SK-N-MC (cell line): ENCODE measurements at regions not wholly inside any gene's neighbourhood (a gene's known extent, or its start where the extent isn't known, plus 50 kb on each side); places are given as distances from the start of the nearest gene placed in this dataset.

Experiments
- EZH2 ChIP-seq: fragments of 200-600 bp; sonication (generic); IDR thresholded peaks from one replicate; pipeline ENCODE4 v1.6.1; 2017; ENCODE audit warnings: antibody characterized with exemption
- FOXP2 ChIP-seq: optimal IDR thresholded peaks from 2 replicates; pipeline ENCODE3; 2011; ENCODE audit warnings: mild to moderate bottlenecking, moderate library complexity; ENCODE audit not compliant: insufficient read depth; ENCODE audit errors: extremely low read length, control extremely low read depth
- POLR2AphosphoS5 ChIP-seq: IDR thresholded peaks from 2 replicates; pipeline ENCODE4 v1.6.1; 2012; ENCODE audit warnings: mild to moderate bottlenecking, low read depth, low read length, borderline replicate concordance

DNA sequence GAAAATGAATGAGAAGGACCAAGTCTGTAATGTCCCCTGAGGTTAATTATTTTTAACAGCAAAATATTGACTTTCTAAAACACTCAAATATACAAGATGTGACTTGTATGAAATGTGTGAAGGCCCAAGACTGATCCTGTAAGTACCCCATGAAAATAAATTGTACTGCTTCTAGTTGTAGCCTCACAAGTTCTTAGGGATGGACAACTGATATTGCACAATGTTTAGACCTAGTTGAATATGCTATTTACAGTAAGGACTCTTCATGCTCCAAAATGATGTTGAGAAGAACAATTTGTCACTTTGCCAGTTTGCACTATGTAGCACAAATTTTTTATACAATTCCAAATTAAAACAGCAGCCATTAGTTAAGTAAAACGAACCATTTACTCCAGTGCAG, 139.7 kb upstream of the GDNF start:
- TF ChIP-seq EZH2 (no peak), POLR2AphosphoS5 (no peak), FOXP2 (no peak)
